Esophagus muscularis mucosa (tissue), 4 donors: ENCODE measurements at regions not wholly inside any gene's neighbourhood (a gene's known extent, or its start where the extent isn't known, plus 50 kb on each side); places are given as distances from the start of the nearest gene placed in this dataset.

ENCODE experiments used
- CTCF ChIP-seq, 3 experiments: fragments of 200-600 bp in 2 of 3; fragments of 450-650 bp in 1 of 3; sonication (generic) in 2 of 3; IDR thresholded peaks; one replicate each; pipeline ENCODE4 v1.5.1; 2017 to 2019; ENCODE audit warnings: antibody characterized with exemption in 3 of 3, mild to moderate bottlenecking in 2 of 3, moderate library complexity in 1 of 3
- EP300 ChIP-seq: sonication (generic); formaldehyde crosslinking; IDR thresholded peaks from one replicate; pipeline ENCODE4 v1.6.1; 2017; ENCODE audit warnings: antibody characterized with exemption
- POLR2A ChIP-seq: fragments of 450-650 bp; IDR thresholded peaks from one replicate; pipeline ENCODE4 v1.6.1; 2017; ENCODE audit warnings: antibody characterized with exemption, moderate library complexity, mild to moderate bottlenecking, low read depth
- POLR2AphosphoS5 ChIP-seq, 2 donors: sonication (generic); formaldehyde crosslinking; IDR thresholded peaks; one replicate each; pipeline ENCODE4 v1.6.1; 2017; ENCODE audit warnings: antibody characterized with exemption in 2 of 2

GRCh38 chr2:120857931-120858330 lies 122.3 kb downstream of the GLI2 start:
- TF ChIP-seq POLR2A = no peak
- no peak for TF ChIP-seq POLR2AphosphoS5 (IDR thresholded peaks at IDR 0.05)
- TF ChIP-seq CTCF (IDR thresholded peaks at IDR 0.05) = no peak
- no peak for TF ChIP-seq EP300
